OCI-LY1 (cell line): ENCODE measurements at regions not wholly inside any gene's neighbourhood (a gene's known extent, or its start where the extent isn't known, plus 50 kb on each side); places are given as distances from the start of the nearest gene placed in this dataset.

Experiments used
- H2AFZ ChIP-seq: fragments of 200-600 bp; sonication (generic), shearing (Covaris generic); 2 replicates; pipeline ENCODE4 v1.6.0; 2014; ENCODE audit warnings: antibody characterized with exemption, mild to moderate bottlenecking, low read length
- H3F3A ChIP-seq: fragments of 200-600 bp; sonication (generic), shearing (Covaris generic); 2 replicates; pipeline ENCODE4 v1.6.0; 2014; ENCODE audit warnings: mild to moderate bottlenecking, antibody characterized with exemption, low read length, moderate library complexity; ENCODE audit not compliant: insufficient read depth
- H3K27ac ChIP-seq: fragments of 200-600 bp; sonication (generic); 2 replicates; pipeline ENCODE4 v1.5.1; 2014; ENCODE audit warnings: low read length, mixed run types, mild to moderate bottlenecking, low read depth; ENCODE audit not compliant: poor library complexity, severe bottlenecking
- H3K27me3 ChIP-seq: fragments of 200-600 bp; sonication (generic); 2 replicates; pipeline ENCODE4 v1.6.0; 2014; ENCODE audit warnings: antibody characterized with exemption, mild to moderate bottlenecking, low read length, moderate library complexity; ENCODE audit not compliant: insufficient read depth
- H3K36me3 ChIP-seq: fragments of 200-600 bp; sonication (generic); 2 replicates; pipeline ENCODE4 v1.6.1; 2014; ENCODE audit warnings: mild to moderate bottlenecking, antibody characterized with exemption, low read length, moderate library complexity, mixed read lengths; ENCODE audit not compliant: insufficient read depth
- H3K4me1 ChIP-seq: fragments of 200-600 bp; sonication (generic); 2 replicates; pipeline ENCODE4 v1.5.1; 2014; ENCODE audit warnings: mild to moderate bottlenecking, low read length, moderate library complexity; ENCODE audit not compliant: insufficient read depth, severe bottlenecking
- H3K4me2 ChIP-seq: fragments of 200-600 bp; sonication (generic), shearing (Covaris generic); 2 replicates; pipeline ENCODE4 v1.6.1; 2014; ENCODE audit warnings: low read length
- H3K4me3 ChIP-seq: fragments of 200-600 bp; sonication (generic); 2 replicates; pipeline ENCODE4 v1.5.1; 2014; ENCODE audit warnings: low read length, low read depth, mild to moderate bottlenecking, mixed read lengths; ENCODE audit not compliant: poor library complexity, severe bottlenecking
- H3K79me2 ChIP-seq: fragments of 200-600 bp; shearing (Covaris generic); 2 replicates; pipeline ENCODE4 v1.6.1; 2016; ENCODE audit warnings: mixed run types, low read length, mixed read lengths; ENCODE audit not compliant: insufficient read depth
- H3K9ac ChIP-seq: fragments of 200-600 bp; sonication (generic), shearing (Covaris generic); 2 replicates; pipeline ENCODE4 v1.6.1; 2014; ENCODE audit warnings: mild to moderate bottlenecking, low read length, mixed read lengths
- H3K9me2 ChIP-seq: fragments of 200-600 bp; sonication (generic), shearing (Covaris generic); 2 replicates; pipeline ENCODE4 v1.6.1; 2014; ENCODE audit warnings: low read depth, mild to moderate bottlenecking, low read length, mixed read lengths
- H3K9me3 ChIP-seq: fragments of 200-600 bp; shearing (Covaris generic); 2 replicates; pipeline ENCODE4 v1.6.1; 2014; ENCODE audit warnings: low read length, mixed read lengths
- H4K20me1 ChIP-seq: fragments of 200-600 bp; sonication (generic), shearing (Covaris generic); 2 replicates; pipeline ENCODE4 v1.6.0; 2016; ENCODE audit warnings: mild to moderate bottlenecking, low read length; ENCODE audit not compliant: insufficient read depth
- CTCF ChIP-seq: fragments of 200-600 bp; sonication (generic), shearing (Covaris generic); IDR thresholded peaks from 2 replicates; pipeline ENCODE4 v1.5.1; 2017; ENCODE audit warnings: mild to moderate bottlenecking, antibody characterized with exemption, low read length, moderate library complexity, mixed read lengths
- EZH2 ChIP-seq: fragments of 200-600 bp; sonication (generic), shearing (Covaris generic); IDR thresholded peaks from 2 replicates; pipeline ENCODE4 v1.8.0; 2017; ENCODE audit warnings: borderline replicate concordance, mixed run types, mild to moderate bottlenecking, antibody characterized with exemption, low read length, moderate library complexity, mixed read lengths

GRCh38 chr18:43819397-43819796 lies 542.1 kb upstream of the SYT4 start:
- no peak for TF ChIP-seq CTCF
- no peak for TF ChIP-seq EZH2
- no peaks in the 10 kb centered on the region for H3K4me1 ChIP-seq
- H3F3A ChIP-seq: no peaks in the 10 kb centered on the region
- H3K36me3 ChIP-seq: no peaks in the 10 kb centered on the region
- no peaks in the 10 kb centered on the region for H3K79me2 ChIP-seq
- no peaks in the 10 kb centered on the region for H3K9me2 ChIP-seq
- no peak overlapping the region for H3K9ac ChIP-seq
- no peaks in the 10 kb centered on the region for H4K20me1 ChIP-seq
- H3K27ac ChIP-seq: no peak overlapping the region
- H3K4me2 ChIP-seq: no peak overlapping the region
- H3K9me3 ChIP-seq: no peaks in the 10 kb centered on the region
- H3K27me3 ChIP-seq: no peaks in the 10 kb centered on the region
- H2AFZ ChIP-seq: no peak overlapping the region
- H3K4me3 ChIP-seq: no peak overlapping the region

- Histone ChIP-seq H3K27me3 (no peaks in the 10 kb centered on the region), H2AFZ (no peak overlapping the region), H3K27ac (no peak overlapping the region), H3K4me1 (no peaks in the 10 kb centered on the region), H4K20me1 (no peaks in the 10 kb centered on the region), H3F3A (no peaks in the 10 kb centered on the region), H3K79me2 (no peaks in the 10 kb centered on the region), H3K36me3 (no peaks in the 10 kb centered on the region), H3K9me2 (no peaks in the 10 kb centered on the region), H3K4me2 (no peak overlapping the region), H3K9ac (no peak overlapping the region), H3K4me3 (no peak overlapping the region), H3K9me3 (no peaks in the 10 kb centered on the region)
- TF ChIP-seq CTCF (no peak), EZH2 (no peak)
Observed at GRCh38 chr18:43819873-43820272, 542.6 kb upstream of the SYT4 start.

- Histone ChIP-seq H3F3A (no peaks in the 10 kb centered on the region), H3K4me2 (no peak overlapping the region), H3K9me2 (no peaks in the 10 kb centered on the region), H3K9ac (no peak overlapping the region), H3K9me3 (no peaks in the 10 kb centered on the region), H3K4me3 (no peak overlapping the region), H3K79me2 (no peaks in the 10 kb centered on the region), H2AFZ (no peak overlapping the region), H4K20me1 (no peaks in the 10 kb centered on the region), H3K27me3 (no peaks in the 10 kb centered on the region), H3K27ac (no peak overlapping the region), H3K36me3 (no peaks in the 10 kb centered on the region), H3K4me1 (no peaks in the 10 kb centered on the region)
- TF ChIP-seq EZH2 (no peak), CTCF (no peak)
Observed at GRCh38 chr18:43825768-43826167, 548.5 kb upstream of the SYT4 start.
